NCI-H1930 (cell line): ENCODE measurements at regions not wholly inside any gene's neighbourhood (a gene's known extent, or its start where the extent isn't known, plus 50 kb on each side); places are given as distances from the start of the nearest gene placed in this dataset.

ENCODE experiments used
- DNase-seq, 2 experiments: peaks; one replicate each; lab custom pipeline; 2025; lab: John Stamatoyannopoulos, UW

GRCh38 chr5:174374206-174374605 lies 328.7 kb downstream of the NSG2 start:
- no peak for DNase-seq

- no peak for DNase-seq
These were observed 330.6 kb downstream of the NSG2 start for GRCh38 chr5:174376056-174376455.

GRCh38 chr5:174376726-174377373 lies 331.3 kb downstream of the NSG2 start:
- no peak for DNase-seq

- no peak for DNase-seq
These were observed 332.8 kb downstream of the NSG2 start for GRCh38 chr5:174378121-174378874.

- DNase-seq: no peak
These were observed 334.8 kb downstream of the NSG2 start for GRCh38 chr5:174380311-174380710.

- DNase-seq: no peak
These were observed 335.7 kb downstream of the NSG2 start for GRCh38 chr5:174381241-174381640.

- DNase-seq: peak in 1 of 2 experiments; percentile 8
These were observed 338.0 kb downstream of the NSG2 start for GRCh38 chr5:174383210-174384167.

GRCh38 chr5:174384509-174384947 lies 339.0 kb downstream of the NSG2 start:
- DNase-seq: no peak

GRCh38 chr5:174386306-174386705 lies 338.1 kb upstream of the MSX2 start:
- no peak for DNase-seq

- no peak for DNase-seq
These were observed 337.5 kb upstream of the MSX2 start for GRCh38 chr5:174386846-174387245.

- DNase-seq: no peak
These were observed 336.9 kb upstream of the MSX2 start for GRCh38 chr5:174387448-174387847.

GRCh38 chr5:174392892-174393291 lies 331.5 kb upstream of the MSX2 start:
- DNase-seq: no peak

- no peak for DNase-seq
These were observed 327.8 kb upstream of the MSX2 start for GRCh38 chr5:174396541-174396940.

GRCh38 chr5:174397206-174397605 lies 327.2 kb upstream of the MSX2 start:
- no peak for DNase-seq

- no peak for DNase-seq
These were observed 326.2 kb upstream of the MSX2 start for GRCh38 chr5:174398171-174398570.

- no peak for DNase-seq
These were observed 325.0 kb upstream of the MSX2 start for GRCh38 chr5:174399411-174399810.

- no peak for DNase-seq
These were observed 323.9 kb upstream of the MSX2 start for GRCh38 chr5:174400461-174400860.

GRCh38 chr5:174401793-174402192 lies 322.6 kb upstream of the MSX2 start:
- no peak for DNase-seq

GRCh38 chr5:174402222-174402812 lies 322.1 kb upstream of the MSX2 start:
- no peak for DNase-seq

- no peak for DNase-seq
These were observed 319.5 kb upstream of the MSX2 start for GRCh38 chr5:174404848-174405247.

- no peak for DNase-seq
These were observed 315.3 kb upstream of the MSX2 start for GRCh38 chr5:174409070-174409469.

- DNase-seq: no peak
These were observed 314.4 kb upstream of the MSX2 start for GRCh38 chr5:174409971-174410370.
